EH (cell line): ENCODE measurements at regions not wholly inside any gene's neighbourhood (a gene's known extent, or its start where the extent isn't known, plus 50 kb on each side); places are given as distances from the start of the nearest gene placed in this dataset.
"Not testable (repeated sequence)": the region's sequence is repeated elsewhere in the genome, so short reads cannot be mapped to it uniquely, and the experiment has no call there.

Source experiments
- DNase-seq: peaks from one replicate; pipeline ENCODE4 v3.0.0-alpha.2; 2015; ENCODE audit warnings: low read depth

DNA sequence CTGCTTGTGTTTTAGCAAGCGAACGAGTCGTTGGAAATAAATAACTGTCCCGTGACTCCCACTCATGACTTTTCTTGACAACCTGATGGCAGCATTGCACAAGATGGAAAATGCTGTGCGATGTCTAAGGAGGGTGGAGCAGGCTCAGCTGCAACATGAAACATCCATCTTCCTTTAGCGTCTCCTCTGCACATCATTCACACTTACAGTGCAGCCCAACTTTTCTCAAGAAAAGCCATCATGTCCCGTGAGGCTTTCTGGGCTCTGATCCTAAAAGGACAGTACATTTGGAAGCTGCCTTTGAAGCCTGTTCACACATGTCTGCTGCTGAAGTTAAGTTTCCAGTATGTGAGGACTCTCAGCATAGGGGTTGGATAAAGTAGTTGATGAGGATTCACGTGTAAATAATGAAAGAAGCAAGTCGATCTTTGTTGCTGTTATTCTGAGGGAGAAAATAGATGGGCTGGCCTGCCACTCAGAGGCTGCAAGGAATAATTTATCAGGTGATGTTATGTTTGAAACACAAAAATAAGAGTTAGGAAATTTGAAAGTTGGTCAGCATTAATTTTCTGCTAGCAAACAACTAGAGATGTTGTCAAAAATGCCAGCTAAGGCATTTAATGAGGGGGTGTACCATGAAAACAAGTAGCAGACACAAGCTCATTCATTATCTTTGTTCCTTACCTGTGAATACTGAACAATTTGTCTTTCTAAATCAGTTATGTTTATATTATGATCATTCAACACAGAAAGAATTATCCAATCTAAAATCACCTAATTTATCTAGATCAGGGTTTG lies 328.7 kb upstream of the ZFP42 start:
- DNase-seq, result peak; percentile 34

- peak; percentile 74 for DNase-seq
Measured at GRCh38 chr4:187668526-187669082, 327.0 kb upstream of the ZFP42 start.

DNA sequence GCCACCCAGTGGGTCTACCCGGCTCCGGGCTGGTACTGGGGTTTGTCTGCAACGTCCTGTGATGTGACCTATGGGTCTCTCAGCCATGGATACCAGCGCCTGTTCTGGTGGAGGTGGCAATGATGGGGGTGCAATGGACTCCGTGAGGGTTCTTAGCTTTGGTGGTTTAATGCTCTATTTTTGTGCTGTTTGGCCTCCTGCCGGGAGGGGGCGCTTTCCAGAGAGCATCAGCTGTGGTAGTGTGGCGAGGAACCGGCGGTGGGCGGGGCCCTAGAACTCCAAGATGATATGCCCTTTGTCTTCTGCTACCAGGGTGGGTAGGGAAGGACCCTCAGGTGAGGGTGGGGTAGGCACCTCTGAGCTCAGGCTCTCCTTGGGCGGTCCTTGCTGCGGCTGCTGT lies 324.1 kb upstream of the ZFP42 start:
- not testable (repeated sequence) for DNase-seq

DNA sequence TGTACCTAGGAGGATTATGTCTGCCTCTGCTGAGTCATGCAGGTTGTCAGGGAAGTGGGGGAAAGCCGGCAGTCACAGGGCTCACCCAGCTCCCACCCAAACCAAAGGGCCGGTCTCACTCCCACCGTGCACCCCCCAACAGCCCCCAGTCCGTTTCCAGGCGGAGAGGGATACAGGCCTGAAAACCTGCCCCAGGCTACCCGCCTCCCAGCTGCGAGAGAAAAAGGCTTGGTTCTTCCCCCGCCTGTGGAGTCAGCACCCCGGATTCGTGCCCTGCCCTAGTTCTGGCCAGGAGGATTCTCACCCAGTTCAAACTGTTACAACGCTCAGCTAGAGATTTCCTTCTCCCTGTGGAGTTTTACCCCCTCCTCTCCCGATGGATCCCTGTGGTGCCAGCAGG lies 323.6 kb upstream of the ZFP42 start:
- DNase-seq, result not testable (repeated sequence)

- DNase-seq, result not testable (repeated sequence)
Measured at GRCh38 chr4:187672526-187672925, 323.0 kb upstream of the ZFP42 start.

DNA sequence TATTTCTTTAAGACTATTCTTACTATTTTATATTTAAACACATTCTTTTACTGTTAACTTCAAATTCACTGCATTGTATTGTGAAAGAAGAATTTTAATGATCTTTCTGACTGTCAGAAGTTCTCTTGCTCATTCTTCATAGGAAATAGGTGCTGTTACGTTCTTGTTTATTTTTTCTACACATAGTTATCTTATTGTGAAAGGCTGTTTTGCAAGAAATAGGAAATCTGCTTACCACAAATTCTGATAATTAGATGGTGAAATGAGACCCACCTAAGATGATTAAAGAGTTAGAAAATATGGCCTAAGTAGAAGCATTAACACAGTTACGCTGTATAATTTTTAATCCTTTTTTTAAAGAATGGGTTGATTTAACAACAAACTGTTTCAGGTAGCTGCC lies 316.1 kb upstream of the ZFP42 start:
- DNase-seq, result peak; percentile 43

- peak; percentile 29 for DNase-seq
Measured at GRCh38 chr4:187685247-187685646, 310.3 kb upstream of the ZFP42 start.

- no peak for DNase-seq
Measured at GRCh38 chr4:187687697-187688096, 307.9 kb upstream of the ZFP42 start.

- DNase-seq, result no peak
Measured at GRCh38 chr4:187692626-187693025, 302.9 kb upstream of the ZFP42 start.

DNA sequence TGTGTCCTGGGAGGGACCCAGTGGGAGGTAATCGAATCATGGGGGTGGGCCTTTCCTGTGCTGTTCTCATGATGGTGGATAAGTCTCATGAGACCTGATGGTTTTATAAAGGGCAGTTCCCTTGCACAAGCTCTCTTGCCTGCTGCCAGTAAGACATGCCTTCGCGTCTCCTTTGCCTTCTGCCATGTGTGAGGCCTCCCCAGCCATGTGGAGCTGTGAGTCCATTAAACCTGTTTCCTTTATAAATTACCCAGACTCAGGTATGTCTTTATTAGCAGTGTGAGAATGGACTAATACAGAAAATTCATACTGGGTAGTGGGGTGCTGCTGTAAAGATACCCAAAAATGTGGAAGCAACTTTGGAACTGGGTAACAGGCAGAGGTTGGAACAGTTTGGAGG lies 300.0 kb upstream of the ZFP42 start:
- DNase-seq, result not testable (repeated sequence)

- DNase-seq, result no peak
Measured at GRCh38 chr4:187711586-187711985, 284.0 kb upstream of the ZFP42 start.

- DNase-seq, result no peak
Measured at GRCh38 chr4:187714957-187715356, 280.6 kb upstream of the ZFP42 start.

DNA sequence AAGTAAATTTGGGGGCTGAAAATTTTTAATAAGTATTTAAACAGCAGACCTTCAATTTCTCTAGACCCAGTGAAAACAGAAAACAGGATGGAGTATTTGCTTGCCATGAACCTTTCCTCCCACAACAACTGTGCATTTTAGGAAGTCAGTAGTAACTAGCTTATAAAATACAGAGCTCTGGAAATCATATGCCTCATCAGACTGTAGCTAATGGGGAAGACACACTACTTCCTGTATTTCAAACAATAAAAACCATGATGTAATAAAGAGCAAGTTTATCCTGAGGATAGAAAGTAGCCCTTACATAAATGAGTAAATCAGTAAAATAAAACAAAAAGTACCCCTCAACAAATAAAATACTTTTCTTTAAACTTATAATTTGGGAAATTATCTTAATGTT lies 280.1 kb upstream of the ZFP42 start:
- DNase-seq, result peak; percentile 34

GRCh38 chr4:187724456-187724855 lies 271.1 kb upstream of the ZFP42 start:
- DNase-seq, result no peak

DNA sequence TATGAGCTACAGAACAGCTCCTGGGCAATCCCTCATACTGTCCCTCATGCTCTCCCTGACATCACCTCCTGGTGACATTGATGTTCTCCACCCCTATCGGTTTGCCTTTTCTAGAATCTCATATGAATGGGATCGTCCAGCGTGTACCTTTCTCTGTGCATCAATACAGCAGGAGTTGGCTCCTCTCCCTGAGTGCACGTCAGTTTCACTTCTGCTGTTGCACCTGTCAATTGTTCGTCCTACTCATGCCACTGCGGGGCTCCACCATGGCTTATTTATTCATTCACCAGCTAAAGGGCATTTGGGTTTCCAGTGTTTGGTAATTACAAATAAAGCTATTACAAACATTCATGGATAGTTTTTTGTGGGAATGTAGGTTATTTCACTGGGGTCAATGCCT lies 269.1 kb upstream of the ZFP42 start:
- DNase-seq, result no peak

DNA sequence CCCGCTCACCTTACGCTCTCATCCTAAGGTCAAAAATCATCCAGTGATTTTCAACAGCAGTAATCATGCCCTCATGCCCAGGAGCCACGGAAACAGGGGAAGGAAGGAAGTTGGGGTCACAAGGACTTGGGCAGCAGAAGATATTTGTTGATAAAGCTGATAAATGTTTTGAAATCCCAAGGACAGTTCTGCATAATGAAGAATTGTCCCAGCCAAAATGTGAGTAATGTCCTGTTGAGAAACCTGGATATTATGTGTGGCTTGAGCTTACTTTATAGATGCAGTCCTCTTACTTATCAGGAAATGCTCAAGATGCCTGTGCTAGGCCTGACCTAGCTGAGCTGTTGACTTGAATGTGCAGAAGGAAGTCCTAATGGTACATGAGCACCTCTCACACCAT lies 263.0 kb upstream of the ZFP42 start:
- DNase-seq, result peak; percentile 58

DNA sequence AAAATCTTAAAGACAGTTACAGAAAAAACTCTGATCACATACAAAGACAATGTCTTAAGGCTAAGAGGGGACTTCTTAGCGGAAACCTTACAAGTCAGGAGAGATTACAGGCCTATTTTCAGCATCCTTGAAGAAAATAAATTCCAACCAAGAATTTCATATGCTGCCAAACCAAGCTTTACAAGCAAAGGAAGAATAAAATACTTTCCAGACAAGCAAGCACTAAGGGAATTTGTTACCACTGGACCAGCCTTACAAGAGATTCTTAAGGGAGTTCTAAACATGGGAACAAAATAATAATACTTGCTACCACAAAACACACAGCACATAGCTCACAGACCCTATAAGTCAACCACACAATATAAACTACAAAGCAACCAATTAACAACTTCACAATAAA lies 255.8 kb upstream of the ZFP42 start:
- no peak for DNase-seq

DNA sequence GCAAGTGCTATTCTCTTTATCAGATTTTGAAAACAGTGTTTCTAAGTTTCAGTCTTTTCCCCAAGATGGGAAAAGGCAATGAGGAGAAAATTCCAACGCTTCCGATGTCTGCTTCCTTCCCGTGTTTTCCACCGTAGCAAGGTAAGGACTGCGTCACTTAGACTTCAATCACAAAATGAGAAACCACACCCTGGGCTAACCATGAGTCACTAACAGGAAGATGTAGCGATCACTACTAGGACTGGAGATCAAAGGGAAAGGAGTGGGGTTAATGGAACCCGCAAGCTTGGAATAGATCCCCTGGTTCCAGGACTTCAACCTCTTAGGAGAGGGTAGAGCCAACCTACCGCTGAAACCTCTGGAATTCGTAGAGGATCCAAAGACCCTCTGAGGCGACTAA lies 250.7 kb upstream of the ZFP42 start:
- DNase-seq, result no peak

- DNase-seq, result not testable (repeated sequence)
Measured at GRCh38 chr4:187750652-187751051, 244.9 kb upstream of the ZFP42 start.

DNA sequence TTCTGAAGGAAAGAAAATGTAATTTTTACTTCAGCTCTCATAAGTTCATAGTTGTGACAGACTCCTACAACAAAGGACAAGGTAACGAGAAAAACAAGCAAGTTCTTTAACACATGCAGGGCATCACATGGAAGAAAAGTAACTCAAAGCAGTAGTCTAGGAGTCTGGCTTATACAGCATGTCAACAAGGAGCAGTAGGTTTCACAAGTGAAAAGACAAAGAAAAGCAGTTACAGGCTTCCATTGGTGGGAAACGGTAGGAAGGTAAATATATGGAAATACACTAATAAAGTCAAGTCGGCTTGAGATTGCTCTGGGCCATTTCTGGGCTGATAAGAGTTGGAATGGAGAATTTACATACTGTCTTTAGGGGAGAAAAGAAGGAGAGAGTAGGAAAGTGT lies 228.4 kb upstream of the ZFP42 start:
- DNase-seq, result no peak

DNA sequence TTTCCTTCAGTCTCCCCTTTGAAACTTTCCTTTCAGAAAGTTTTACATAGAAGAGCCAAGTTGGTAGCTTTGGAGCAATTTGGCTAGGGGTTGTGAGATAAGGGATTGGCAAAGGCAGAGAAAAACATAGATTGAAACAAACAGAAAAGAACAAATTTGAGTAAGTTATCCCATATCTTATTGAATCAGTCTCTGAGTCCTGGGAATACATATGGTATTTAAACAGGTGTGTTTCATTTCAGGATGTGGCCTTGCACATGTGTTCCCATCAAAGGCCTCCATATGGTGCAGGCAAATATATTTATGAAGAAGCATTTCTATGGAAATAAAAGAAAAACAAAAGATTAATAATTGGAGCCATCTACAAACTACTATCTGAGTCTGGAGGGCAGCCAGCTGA lies 227.9 kb upstream of the ZFP42 start:
- DNase-seq, result no peak

DNA sequence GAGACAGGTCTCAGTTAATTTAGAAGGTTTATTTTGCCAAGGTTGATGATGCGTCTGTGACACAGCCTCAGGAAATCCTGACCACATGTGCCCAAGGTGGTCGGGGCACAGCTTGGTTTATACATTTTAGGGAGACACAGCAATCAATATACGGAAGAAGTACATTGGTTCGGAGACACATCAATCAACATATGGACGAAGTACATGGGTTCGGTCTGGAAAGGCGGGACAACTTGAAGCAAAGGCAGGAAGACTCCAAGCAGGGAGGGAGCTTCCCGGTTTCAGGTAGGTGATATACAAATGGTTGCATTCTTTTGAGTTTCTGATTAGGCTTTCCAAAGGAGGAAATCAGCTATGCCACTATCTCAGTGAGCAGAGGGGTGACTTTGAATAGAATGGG lies 225.2 kb upstream of the ZFP42 start:
- DNase-seq, result no peak

GRCh38 chr4:187777954-187778353 lies 217.6 kb upstream of the ZFP42 start:
- DNase-seq, result no peak

- DNase-seq, result no peak
Measured at GRCh38 chr4:187780070-187780469, 215.5 kb upstream of the ZFP42 start.
